ENCODE measurements at regions not wholly inside any gene's neighbourhood (a gene's known extent, or its start where the extent isn't known, plus 50 kb on each side); places are given as distances from the start of the nearest gene placed in this dataset.
A peak's percentile ranks its signal among the peaks of the same experiment; 100 is the strongest.

GRCh38 chr4:147336252-147336651 lies 144.6 kb upstream of the EDNRA start:
- Histone ChIP-seq H3K9me3 (no peaks in the 10 kb centered on the region), H3K4me1 (peaks cover 0 to 15% (median 3%) of the 10 kb centered on the region in 9 donors), H3K27me3 (no peaks in the 10 kb centered on the region), H3K36me3 (no peaks in the 10 kb centered on the region), H3K4me3 (no peak overlapping the region), H3K27ac (no peak overlapping the region)
- intact Hi-C loops (cut with DNase I), result no loop called here
- TF ChIP-seq, protein P1, sequence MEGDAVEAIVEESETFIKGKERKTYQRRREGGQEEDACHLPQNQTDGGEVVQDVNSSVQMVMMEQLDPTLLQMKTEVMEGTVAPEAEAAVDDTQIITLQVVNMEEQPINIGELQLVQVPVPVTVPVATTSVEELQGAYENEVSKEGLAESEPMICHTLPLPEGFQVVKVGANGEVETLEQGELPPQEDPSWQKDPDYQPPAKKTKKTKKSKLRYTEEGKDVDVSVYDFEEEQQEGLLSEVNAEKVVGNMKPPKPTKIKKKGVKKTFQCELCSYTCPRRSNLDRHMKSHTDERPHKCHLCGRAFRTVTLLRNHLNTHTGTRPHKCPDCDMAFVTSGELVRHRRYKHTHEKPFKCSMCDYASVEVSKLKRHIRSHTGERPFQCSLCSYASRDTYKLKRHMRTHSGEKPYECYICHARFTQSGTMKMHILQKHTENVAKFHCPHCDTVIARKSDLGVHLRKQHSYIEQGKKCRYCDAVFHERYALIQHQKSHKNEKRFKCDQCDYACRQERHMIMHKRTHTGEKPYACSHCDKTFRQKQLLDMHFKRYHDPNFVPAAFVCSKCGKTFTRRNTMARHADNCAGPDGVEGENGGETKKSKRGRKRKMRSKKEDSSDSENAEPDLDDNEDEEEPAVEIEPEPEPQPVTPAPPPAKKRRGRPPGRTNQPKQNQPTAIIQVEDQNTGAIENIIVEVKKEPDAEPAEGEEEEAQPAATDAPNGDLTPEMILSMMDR (IDR thresholded peaks at IDR 0.05), result no peak
- ATAC-seq, result peak in 1 of 8 donors; percentile 16
- 53 to 63% methylated on average over 2 of the region's 2 CpGs for WGBS, 2 donors
- no peak for DNase-seq

GRCh38 chr4:147339100-147339499 lies 141.8 kb upstream of the EDNRA start:
- intact Hi-C loops (cut with DNase I), result no loop called here
- Histone ChIP-seq H3K4me1 (peaks cover 0 to 9% (median 3%) of the 10 kb centered on the region in 9 donors), H3K27me3 (no peaks in the 10 kb centered on the region), H3K4me3 (no peak overlapping the region), H3K36me3 (no peaks in the 10 kb centered on the region), H3K9me3 (no peaks in the 10 kb centered on the region), H3K27ac (no peak overlapping the region)
- TF ChIP-seq, protein P1 (IDR thresholded peaks at IDR 0.05), result no peak
- ATAC-seq (no peak), DNase-seq (no peak)
- WGBS, 2 donors, result 87 to 92% methylated on average over 4 of the region's 4 CpGs

DNA sequence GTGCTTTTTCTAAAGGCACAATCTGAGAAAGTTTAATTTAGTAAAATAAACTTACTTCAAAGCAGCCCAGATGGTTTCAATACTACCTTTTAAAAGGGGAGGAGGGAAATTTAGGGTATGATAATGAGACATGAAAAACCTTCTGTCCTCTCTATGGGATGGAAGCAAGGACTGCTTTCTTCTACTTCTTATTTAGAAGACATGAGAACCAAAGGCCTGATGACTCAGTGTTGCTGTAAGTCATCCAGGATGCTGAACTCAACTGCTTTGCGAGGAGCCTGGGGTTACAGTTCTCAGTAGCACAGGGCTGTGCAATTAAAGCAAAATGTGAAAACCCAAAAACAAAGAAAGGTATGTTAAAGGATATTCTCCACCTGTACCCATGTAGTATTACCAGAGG lies 140.8 kb upstream of the EDNRA start:
- WGBS, 2 donors, result 64 to 77% methylated on average over 1 of the region's 1 CpG
- Histone ChIP-seq H3K36me3 (no peaks in the 10 kb centered on the region), H3K27me3 (no peaks in the 10 kb centered on the region), H3K4me1 (peaks cover 0 to 9% (median 0%) of the 10 kb centered on the region in 9 donors), H3K9me3 (no peaks in the 10 kb centered on the region), H3K27ac (peak overlapping the region in 4 of 10 donors; percentile 19 to 51 (median 39)), H3K4me3 (no peak overlapping the region)
- TF ChIP-seq, protein P1 (IDR thresholded peaks at IDR 0.05), result no peak
- DNase-seq (no peak), ATAC-seq (peak in 5 of 8 donors; percentile 44 to 68 (median 55))
- intact Hi-C loops (cut with DNase I), result no loop called here

- Histone ChIP-seq H3K9me3 (no peaks in the 10 kb centered on the region), H3K4me1 (peaks cover 0 to 9% (median 0%) of the 10 kb centered on the region in 9 donors), H3K27ac (peak overlapping the region in 3 of 10 donors; percentile 19 to 42 (median 31)), H3K27me3 (no peaks in the 10 kb centered on the region), H3K4me3 (no peak overlapping the region), H3K36me3 (no peaks in the 10 kb centered on the region)
- ATAC-seq (peak in 3 of 8 donors; percentile 14 to 69 (median 37)), DNase-seq (no peak)
- 66 to 75% methylated on average over 3 of the region's 3 CpGs for WGBS, 2 donors
- TF ChIP-seq, protein P1 (IDR thresholded peaks at IDR 0.05), result no peak
- intact Hi-C loops (cut with DNase I), result no loop called here
These were observed 140.2 kb upstream of the EDNRA start for GRCh38 chr4:147340591-147341120.

All from heart right ventricle (tissue), 16 donors.